IMR-90 (cell line): ENCODE measurements at regions not wholly inside any gene's neighbourhood (a gene's known extent, or its start where the extent isn't known, plus 50 kb on each side); places are given as distances from the start of the nearest gene placed in this dataset.

Experiments
- CEBPB ChIP-seq: IDR thresholded peaks from 2 replicates; pipeline ENCODE4 v1.6.1; 2012; ENCODE audit warnings: low read depth, low read length, improper control_type of control experiment
- MAFK ChIP-seq: IDR thresholded peaks from 2 replicates; pipeline ENCODE4 v1.6.1; 2012; ENCODE audit warnings: low read depth, low read length, improper control_type of control experiment
- POLR2A ChIP-seq: IDR thresholded peaks from 2 replicates; pipeline ENCODE4 v1.6.1; 2012; ENCODE audit warnings: mild to moderate bottlenecking, low read depth, low read length
- RAD21 ChIP-seq: IDR thresholded peaks from 2 replicates; pipeline ENCODE4 v1.6.1; 2012; ENCODE audit warnings: low read length, improper control_type of control experiment
- TF ChIP-seq, protein P1 (sequence below): conservative IDR thresholded peaks from 2 replicates; pipeline ENCODE4 v1.5.1; 2012; ENCODE audit warnings: mild to moderate bottlenecking, low read depth, low read length, improper control_type of control experiment

DNA sequence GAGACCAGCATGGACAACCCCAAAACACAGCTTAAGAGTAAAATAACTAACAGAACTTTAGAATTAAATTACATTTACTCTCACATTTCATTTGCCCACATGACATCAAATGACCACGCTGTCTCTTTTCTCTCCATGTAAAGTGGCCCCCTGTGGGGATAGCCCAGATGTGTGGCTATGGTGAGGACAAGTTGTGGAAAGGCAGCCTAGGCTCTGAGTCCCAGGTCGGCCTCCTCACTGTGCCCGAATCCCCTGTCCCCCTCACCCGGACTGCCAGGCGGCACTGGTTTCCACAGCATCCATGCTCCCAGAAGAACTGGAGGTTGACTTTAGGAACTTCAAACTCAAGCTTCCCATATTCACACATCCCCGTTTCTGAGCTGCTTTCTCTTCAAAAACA lies 111.8 kb upstream of the UQCRFS1 start:
- TF ChIP-seq RAD21, result no peak
- TF ChIP-seq, protein P1, sequence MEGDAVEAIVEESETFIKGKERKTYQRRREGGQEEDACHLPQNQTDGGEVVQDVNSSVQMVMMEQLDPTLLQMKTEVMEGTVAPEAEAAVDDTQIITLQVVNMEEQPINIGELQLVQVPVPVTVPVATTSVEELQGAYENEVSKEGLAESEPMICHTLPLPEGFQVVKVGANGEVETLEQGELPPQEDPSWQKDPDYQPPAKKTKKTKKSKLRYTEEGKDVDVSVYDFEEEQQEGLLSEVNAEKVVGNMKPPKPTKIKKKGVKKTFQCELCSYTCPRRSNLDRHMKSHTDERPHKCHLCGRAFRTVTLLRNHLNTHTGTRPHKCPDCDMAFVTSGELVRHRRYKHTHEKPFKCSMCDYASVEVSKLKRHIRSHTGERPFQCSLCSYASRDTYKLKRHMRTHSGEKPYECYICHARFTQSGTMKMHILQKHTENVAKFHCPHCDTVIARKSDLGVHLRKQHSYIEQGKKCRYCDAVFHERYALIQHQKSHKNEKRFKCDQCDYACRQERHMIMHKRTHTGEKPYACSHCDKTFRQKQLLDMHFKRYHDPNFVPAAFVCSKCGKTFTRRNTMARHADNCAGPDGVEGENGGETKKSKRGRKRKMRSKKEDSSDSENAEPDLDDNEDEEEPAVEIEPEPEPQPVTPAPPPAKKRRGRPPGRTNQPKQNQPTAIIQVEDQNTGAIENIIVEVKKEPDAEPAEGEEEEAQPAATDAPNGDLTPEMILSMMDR, result no peak
- no peak for TF ChIP-seq MAFK
- TF ChIP-seq POLR2A, result no peak
- TF ChIP-seq CEBPB, result no peak
